ENCODE measurements at regions not wholly inside any gene's neighbourhood (a gene's known extent, or its start where the extent isn't known, plus 50 kb on each side); places are given as distances from the start of the nearest gene placed in this dataset.

- no peak for DNase-seq
Observed at GRCh38 chr6:105664931-105665330, 262.0 kb upstream of the PREP start.

GRCh38 chr6:105651969-105652368 is 249.1 kb upstream of the PREP start:
- no peak for DNase-seq

- no peak for DNase-seq
Observed at GRCh38 chr6:105650347-105650746, 247.5 kb upstream of the PREP start.

- no peak for DNase-seq
Observed at GRCh38 chr6:105649192-105649591, 246.3 kb upstream of the PREP start.

GRCh38 chr6:105648276-105648675 is 245.4 kb upstream of the PREP start:
- no peak for DNase-seq

- DNase-seq, result no peak
Observed at GRCh38 chr6:105646391-105646867, 243.5 kb upstream of the PREP start.

- DNase-seq, result no peak
Observed at GRCh38 chr6:105645958-105646357, 243.1 kb upstream of the PREP start.

GRCh38 chr6:105645156-105645555 is 242.3 kb upstream of the PREP start:
- DNase-seq, result no peak

- no peak for DNase-seq
Observed at GRCh38 chr6:105644691-105645090, 241.8 kb upstream of the PREP start.

- no peak for DNase-seq
Observed at GRCh38 chr6:105644073-105644489, 241.2 kb upstream of the PREP start.

GRCh38 chr6:105642708-105643107 is 239.8 kb upstream of the PREP start:
- no peak for DNase-seq

GRCh38 chr6:105641504-105641903 is 238.6 kb upstream of the PREP start:
- DNase-seq, result no peak

- DNase-seq, result no peak
Observed at GRCh38 chr6:105639124-105639523, 236.2 kb upstream of the PREP start.

- no peak for DNase-seq
Observed at GRCh38 chr6:105633814-105634213, 230.9 kb upstream of the PREP start.

- DNase-seq, result no peak
Observed at GRCh38 chr6:105628156-105628860, 225.4 kb upstream of the PREP start.

- no peak for DNase-seq
Observed at GRCh38 chr6:105626295-105627158, 223.6 kb upstream of the PREP start.

GRCh38 chr6:105624021-105624420 is 221.1 kb upstream of the PREP start:
- DNase-seq, result no peak

GRCh38 chr6:105622226-105622625 is 219.3 kb upstream of the PREP start:
- no peak for DNase-seq

- DNase-seq, result no peak
Observed at GRCh38 chr6:105621564-105622175, 218.8 kb upstream of the PREP start.

GRCh38 chr6:105620878-105621277 is 218.0 kb upstream of the PREP start:
- no peak for DNase-seq

GRCh38 chr6:105619971-105620741 is 217.3 kb upstream of the PREP start:
- DNase-seq, result no peak

GRCh38 chr6:105618247-105618646 is 215.4 kb upstream of the PREP start:
- no peak for DNase-seq

All from hypothalamus (tissue), 51 donors.